B cell (primary cell): ENCODE measurements at regions not wholly inside any gene's neighbourhood (a gene's known extent, or its start where the extent isn't known, plus 50 kb on each side); places are given as distances from the start of the nearest gene placed in this dataset.
"Not testable (repeated sequence)": the region's sequence is repeated elsewhere in the genome, so short reads cannot be mapped to it uniquely, and the experiment has no call there.

Experiments used
- ATAC-seq: fragments of 200-7000 bp; cut with Tn5 transposase; one replicate; pipeline ENCODE4 v1.10.0; 2021; ENCODE audit warnings: low read depth, mild to moderate bottlenecking, moderate number of reproducible peaks, moderate library complexity
- CTCF ChIA-PET: fragments of 350-600 bp; sonication (Branson Sonifier 250); formaldehyde crosslinking; loops from one replicate; lab custom pipeline; 2021; ENCODE audit warnings: antibody characterized with exemption, inconsistent platforms; lab: Charles Lee
- POLR2A ChIA-PET: fragments of 350-600 bp; sonication (Branson Sonifier 250); formaldehyde crosslinking; loops from one replicate; lab custom pipeline; 2021; ENCODE audit warnings: antibody characterized with exemption; lab: Charles Lee
- DNase-seq: peaks from one replicate; pipeline ENCODE4 v3.0.0; 2013
- H2AFZ ChIP-seq: 2 replicates; pipeline ENCODE4 v1.6.1; 2012; ENCODE audit warnings: mild to moderate bottlenecking, low read depth, low read length; ENCODE audit not compliant: insufficient read depth, poor library complexity, severe bottlenecking
- H3K27ac ChIP-seq, 2 donors: 1 replicate in 1 of 2; 2 replicates in 1 of 2; pipeline ENCODE4 v1.5.1; 2012 to 2013; ENCODE audit warnings: low read length in 2 of 2, mild to moderate bottlenecking in 2 of 2, moderate library complexity in 1 of 2
- H3K27me3 ChIP-seq, 4 experiments: fragments of 200-600 bp in 1 of 4; sonication (generic) in 1 of 4; replicated peaks in 1 of 4; 1 replicate in 2 of 4; 2 replicates in 2 of 4; pipeline versions ENCODE4 v1.6.1 to v1.7.0; 2013 to 2016; ENCODE audit warnings: low read length in 3 of 4, mild to moderate bottlenecking in 2 of 4, mixed read lengths in 1 of 4, moderate library complexity in 1 of 4; ENCODE audit not compliant: insufficient read depth in 4 of 4, control insufficient read depth in 3 of 4; ENCODE audit errors: control extremely low read depth in 1 of 4
- H3K36me3 ChIP-seq, 2 experiments: replicated peaks in 1 of 2; 1 replicate in 1 of 2; 2 replicates in 1 of 2; pipeline versions ENCODE4 v1.6.1 to v1.7.1; 2013; ENCODE audit warnings: low read length in 1 of 2; ENCODE audit not compliant: insufficient read depth in 2 of 2, control insufficient read depth in 1 of 2; ENCODE audit errors: control extremely low read depth in 1 of 2, extremely low read depth in 1 of 2
- H3K4me1 ChIP-seq, 2 donors: fragments of 200-600 bp in 1 of 2; sonication (generic) in 1 of 2; 1 replicate in 1 of 2; 2 replicates in 1 of 2; pipeline versions ENCODE4 v1.5.1 to v1.6.1; 2013 to 2017; ENCODE audit warnings: low read length in 2 of 2; ENCODE audit not compliant: control insufficient read depth in 2 of 2, insufficient read depth in 2 of 2
- H3K4me2 ChIP-seq: replicated peaks from 2 replicates; pipeline ENCODE3; 2012; ENCODE audit warnings: mild to moderate bottlenecking, low read depth, low read length; ENCODE audit not compliant: poor library complexity, severe bottlenecking
- H3K4me3 ChIP-seq, 5 experiments: fragments of 200-600 bp in 1 of 5; sonication (generic) in 1 of 5; 1 replicate in 3 of 5; 2 replicates in 2 of 5; pipeline versions ENCODE4 v1.5.1 to v1.7.0; 2011 to 2016; ENCODE audit warnings: low read length in 4 of 5, mild to moderate bottlenecking in 4 of 5, low read depth in 2 of 5, control low read depth in 1 of 5, moderate library complexity in 1 of 5; ENCODE audit not compliant: insufficient read depth in 1 of 5; ENCODE audit errors: control extremely low read depth in 1 of 5, extremely low read depth in 1 of 5
- H3K79me2 ChIP-seq: fragments of 200-600 bp; sonication (generic); one replicate; pipeline ENCODE4 v1.6.0; 2016; ENCODE audit warnings: low read length; ENCODE audit not compliant: control insufficient read depth, insufficient read depth
- H3K9ac ChIP-seq: fragments of 200-600 bp; sonication (generic); 2 replicates; pipeline ENCODE4 v1.6.1; 2017; ENCODE audit warnings: mild to moderate bottlenecking, low read length, moderate library complexity
- H3K9me3 ChIP-seq, 3 donors: one replicate each; pipeline versions ENCODE4 v1.6.1 to v1.7.1; 2013; ENCODE audit warnings: low read length in 2 of 3; ENCODE audit not compliant: control insufficient read depth in 2 of 3, insufficient read depth in 1 of 3; ENCODE audit errors: control extremely low read depth in 1 of 3
- H4K20me1 ChIP-seq: 2 replicates; pipeline ENCODE4 v1.6.0; 2012; ENCODE audit warnings: mild to moderate bottlenecking, low read length; ENCODE audit not compliant: insufficient read depth, control insufficient read depth, poor library complexity, severe bottlenecking
- H3K27ac Mint-ChIP-seq: one replicate; pipeline ENCODE4 v1.8.0; 2021; ENCODE audit warnings: mixed read lengths
- H3K27me3 Mint-ChIP-seq: one replicate; pipeline ENCODE4 v1.8.0; 2021; ENCODE audit warnings: mixed read lengths
- H3K4me1 Mint-ChIP-seq: one replicate; pipeline ENCODE4 v1.8.0; 2021; ENCODE audit warnings: mixed read lengths
- H3K4me3 Mint-ChIP-seq: one replicate; pipeline ENCODE4 v1.8.0; 2021; ENCODE audit warnings: mixed read lengths
- H3K9me3 Mint-ChIP-seq: one replicate; pipeline ENCODE4 v1.8.0; 2022; ENCODE audit warnings: mixed read lengths; ENCODE audit not compliant: insufficient read depth
- EZH2 ChIP-seq: IDR thresholded peaks from 2 replicates; pipeline ENCODE4 v1.6.1; 2012; ENCODE audit warnings: borderline replicate concordance, low read depth, mild to moderate bottlenecking, moderate library complexity, low read length; ENCODE audit not compliant: insufficient read depth, poor library complexity, severe bottlenecking
- WGBS: methylation state at CpG from one replicate; pipeline ENCODE4 v1.1.5; 2013; ENCODE audit warnings: missing lambda C conversion rate; ENCODE audit not compliant: insufficient coverage; 5-methylcytosine and 5-hydroxymethylcytosine counted together
- intact Hi-C: fragments of 100-400 bp; cut with micrococcal nuclease; formaldehyde crosslinking; loops from one replicate; pipeline ENCODE4 v1.10.0; 2022

- Histone ChIP-seq H3K4me1 (no peaks in the 10 kb centered on the region), H3K27ac (no peak overlapping the region), H3K79me2 (no peaks in the 10 kb centered on the region), H3K4me3 (no peak overlapping the region), H2AFZ (no peak overlapping the region), H3K4me2 (no peak overlapping the region), H4K20me1 (no peaks in the 10 kb centered on the region), H3K27me3 (no peaks in the 10 kb centered on the region), H3K36me3 (no peaks in the 10 kb centered on the region), H3K9me3 (no peaks in the 10 kb centered on the region), H3K9ac (no peak overlapping the region)
- TF ChIP-seq EZH2: no peak
- ATAC-seq: no peak
- ChIA-PET POLR2A (no interaction called here), CTCF (no interaction called here)
- DNase-seq: no peak
- Mint-ChIP-seq H3K9me3 (no peaks in the 10 kb centered on the region), H3K4me3 (no peak overlapping the region), H3K27ac (no peak overlapping the region), H3K27me3 (no peaks in the 10 kb centered on the region), H3K4me1 (no peaks in the 10 kb centered on the region)
- intact Hi-C loops: no loop called here
These were observed 78.9 kb upstream of the GAS1 start for GRCh38 chr9:87026204-87026603.

GRCh38 chr9:87028836-87029235 lies 81.5 kb upstream of the GAS1 start:
- ATAC-seq, H3K27me3 Mint-ChIP-seq, H3K9me3 ChIP-seq, H3K4me3 Mint-ChIP-seq, CTCF ChIA-PET, H3K27ac ChIP-seq, H2AFZ ChIP-seq, H3K4me2 ChIP-seq, H3K27me3 ChIP-seq, H3K27ac Mint-ChIP-seq, H3K79me2 ChIP-seq, H3K36me3 ChIP-seq, H3K9me3 Mint-ChIP-seq, H4K20me1 ChIP-seq, H3K4me1 Mint-ChIP-seq, H3K4me1 ChIP-seq, H3K9ac ChIP-seq, POLR2A ChIA-PET, H3K4me3 ChIP-seq, DNase-seq, intact Hi-C loops: not testable (repeated sequence)
- no CpG with 5 or more reads among the region's 4 CpGs for WGBS
